ENCODE measurements at regions not wholly inside any gene's neighbourhood (a gene's known extent, or its start where the extent isn't known, plus 50 kb on each side); places are given as distances from the start of the nearest gene placed in this dataset.

DNA sequence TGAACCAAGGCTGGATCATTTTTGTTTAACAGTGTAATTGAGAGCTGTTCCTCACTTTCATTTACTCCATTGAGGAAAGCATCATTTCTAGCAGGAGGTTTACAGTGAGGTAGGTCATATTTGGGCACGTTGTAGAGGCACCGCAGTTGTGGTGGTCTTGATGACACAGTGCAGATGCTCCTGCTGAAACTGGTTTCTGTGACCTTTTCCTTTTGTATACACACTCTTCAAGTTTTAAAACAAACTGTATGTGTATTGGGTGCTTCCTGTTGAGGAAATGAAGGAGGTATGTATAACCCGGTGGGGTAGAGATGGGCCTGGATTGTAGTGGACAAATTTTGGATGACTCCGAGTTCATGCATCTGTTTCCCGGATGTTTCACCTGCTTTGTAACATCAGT lies 456.3 kb upstream of the RGS6 start:
- CTCF ChIA-PET: no interaction called here
- intact Hi-C loops (cut with DNase I, micrococcal nuclease): no loop called here
- ATAC-seq (ENCODE audit: poor library complexity): no peak

DNA sequence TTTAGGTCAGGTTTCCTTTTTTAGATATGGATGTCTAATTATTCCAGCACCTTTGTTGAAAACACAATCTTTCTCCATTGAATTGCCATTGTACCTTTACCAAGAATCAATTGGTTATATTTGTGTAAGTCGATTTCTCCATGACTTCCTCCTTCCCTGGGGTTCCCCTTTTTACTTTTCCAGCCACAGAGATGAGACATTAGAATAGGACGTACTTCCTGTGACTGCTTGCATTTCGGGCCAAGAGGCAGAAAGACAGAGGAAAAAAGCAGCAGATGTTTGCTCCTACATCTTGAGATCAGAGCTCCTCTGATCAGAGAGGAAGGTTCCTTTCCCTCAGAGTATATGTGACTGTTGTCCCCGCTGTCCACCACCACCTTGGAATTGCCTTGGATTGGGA lies 453.7 kb upstream of the RGS6 start:
- intact Hi-C loops (cut with DNase I, micrococcal nuclease): no loop called here
- Mint-ChIP-seq H3K27ac (no peak overlapping the region), H3K36me3 (ENCODE audit: low read depth) (peaks cover 4% of the 10 kb centered on the region), H3K9me3 (no peaks in the 10 kb centered on the region), H3K4me3 (no peak overlapping the region), H3K27me3 (no peaks in the 10 kb centered on the region), H3K4me1 (ENCODE audit: low read depth) (peaks cover 43% of the 10 kb centered on the region)
- POLR2A ChIA-PET: interaction anchor here (0.7 kb wide), 1 partner anchor 49 kb away, joined by 5 read pairs; no protein-coding TSS in a partner anchor
- Histone ChIP-seq H3K4me1 (ENCODE audit: insufficient read depth, low read length) (peaks cover 5% of the 10 kb centered on the region), H3K27me3 (ENCODE audit: control insufficient read depth in 1 of 2, insufficient read depth in 2 of 2, low read length in 2 of 2) (no peaks in the 10 kb centered on the region), H3K4me3 (ENCODE audit: low read length) (no peak overlapping the region), H3K27ac (ENCODE audit: low read depth in 1 of 2, low read length in 2 of 2) (no peak overlapping the region), H3K9me3 (ENCODE audit: control insufficient read depth in 1 of 2, insufficient read depth in 1 of 2, low read length in 2 of 2) (no peaks in the 10 kb centered on the region), H3K36me3 (ENCODE audit: insufficient read depth, low read length) (no peaks in the 10 kb centered on the region)
- CTCF ChIA-PET: no interaction called here
- TF ChIP-seq, protein P1, sequence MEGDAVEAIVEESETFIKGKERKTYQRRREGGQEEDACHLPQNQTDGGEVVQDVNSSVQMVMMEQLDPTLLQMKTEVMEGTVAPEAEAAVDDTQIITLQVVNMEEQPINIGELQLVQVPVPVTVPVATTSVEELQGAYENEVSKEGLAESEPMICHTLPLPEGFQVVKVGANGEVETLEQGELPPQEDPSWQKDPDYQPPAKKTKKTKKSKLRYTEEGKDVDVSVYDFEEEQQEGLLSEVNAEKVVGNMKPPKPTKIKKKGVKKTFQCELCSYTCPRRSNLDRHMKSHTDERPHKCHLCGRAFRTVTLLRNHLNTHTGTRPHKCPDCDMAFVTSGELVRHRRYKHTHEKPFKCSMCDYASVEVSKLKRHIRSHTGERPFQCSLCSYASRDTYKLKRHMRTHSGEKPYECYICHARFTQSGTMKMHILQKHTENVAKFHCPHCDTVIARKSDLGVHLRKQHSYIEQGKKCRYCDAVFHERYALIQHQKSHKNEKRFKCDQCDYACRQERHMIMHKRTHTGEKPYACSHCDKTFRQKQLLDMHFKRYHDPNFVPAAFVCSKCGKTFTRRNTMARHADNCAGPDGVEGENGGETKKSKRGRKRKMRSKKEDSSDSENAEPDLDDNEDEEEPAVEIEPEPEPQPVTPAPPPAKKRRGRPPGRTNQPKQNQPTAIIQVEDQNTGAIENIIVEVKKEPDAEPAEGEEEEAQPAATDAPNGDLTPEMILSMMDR (IDR thresholded peaks at IDR 0.05): no peak
- ATAC-seq (ENCODE audit: poor library complexity) (no peak), DNase-seq (peak in 3 of 14 experiments; percentile 22 to 47 (median 43))

More for the DNA sequence above, 456.3 kb upstream of the RGS6 start:
- no peak overlapping the region for H3K27ac ChIP-seq (ENCODE audit: low read depth in 1 of 2, low read length in 2 of 2)
- Mint-ChIP-seq H3K9me3 (no peaks in the 10 kb centered on the region), H3K4me1 (ENCODE audit: low read depth) (peaks cover 48% of the 10 kb centered on the region), H3K27me3 (no peaks in the 10 kb centered on the region), H3K27ac (no peak overlapping the region), H3K36me3 (ENCODE audit: low read depth) (no peaks in the 10 kb centered on the region), H3K4me3 (no peak overlapping the region)
- H3K4me3 ChIP-seq (ENCODE audit: low read length): no peak overlapping the region
- no peaks in the 10 kb centered on the region for H3K9me3 ChIP-seq (ENCODE audit: control insufficient read depth in 1 of 2, insufficient read depth in 1 of 2, low read length in 2 of 2)
- no peaks in the 10 kb centered on the region for H3K27me3 ChIP-seq (ENCODE audit: control insufficient read depth in 1 of 2, insufficient read depth in 2 of 2, low read length in 2 of 2)
- H3K36me3 ChIP-seq (ENCODE audit: insufficient read depth, low read length): no peaks in the 10 kb centered on the region
- peaks cover 11% of the 10 kb centered on the region for H3K4me1 ChIP-seq (ENCODE audit: insufficient read depth, low read length)
- TF ChIP-seq, protein P1 (IDR thresholded peaks at IDR 0.05): no peak
- peak in 1 of 14 experiments; percentile 5 for DNase-seq
- POLR2A ChIA-PET: no interaction called here

DNA sequence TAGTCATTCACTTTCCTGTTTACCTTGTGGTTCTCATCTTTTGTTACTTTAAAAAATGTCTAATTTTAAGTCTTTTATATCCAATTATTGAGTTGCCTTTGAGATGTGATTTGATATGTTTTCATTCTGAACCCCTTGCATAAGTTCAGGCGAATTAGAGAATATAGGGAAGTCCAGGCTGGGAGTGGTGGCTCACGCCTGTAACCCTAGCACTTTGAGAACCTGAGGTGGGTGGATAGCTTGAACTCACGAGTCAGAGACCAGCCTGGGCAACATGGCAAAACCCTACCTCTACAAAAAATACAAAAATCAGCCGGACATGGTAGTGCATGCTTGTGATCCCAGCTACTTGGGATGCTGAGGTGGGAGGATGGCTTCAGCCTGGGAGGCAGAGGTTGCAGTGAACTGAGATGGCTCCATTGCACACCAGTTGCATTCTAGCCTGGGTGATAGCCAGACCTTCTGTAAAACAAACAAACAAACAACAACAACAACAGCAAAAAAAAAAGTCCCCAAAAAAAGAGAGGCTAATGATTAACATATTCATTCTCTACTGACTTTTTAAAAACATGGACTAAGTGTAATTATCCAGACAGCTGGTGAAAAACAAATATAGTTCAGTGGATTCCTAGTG lies 451.1 kb upstream of the RGS6 start:
- H3K4me1 ChIP-seq (ENCODE audit: insufficient read depth, low read length): peaks cover 5% of the 10 kb centered on the region
- peaks cover 4% of the 10 kb centered on the region for H3K36me3 ChIP-seq (ENCODE audit: insufficient read depth, low read length)
- DNase-seq (no peak), ATAC-seq (ENCODE audit: poor library complexity) (no peak)
- TF ChIP-seq, protein P1 (IDR thresholded peaks at IDR 0.05): no peak
- CTCF ChIA-PET: no interaction called here
- no peaks in the 10 kb centered on the region for H3K27me3 Mint-ChIP-seq
- intact Hi-C loops (cut with DNase I, micrococcal nuclease): no loop called here
- H3K27me3 ChIP-seq (ENCODE audit: control insufficient read depth in 1 of 2, insufficient read depth in 2 of 2, low read length in 2 of 2): no peaks in the 10 kb centered on the region
- H3K9me3 Mint-ChIP-seq: no peaks in the 10 kb centered on the region
- no peak overlapping the region for H3K4me3 Mint-ChIP-seq
- H3K27ac ChIP-seq (ENCODE audit: low read depth in 1 of 2, low read length in 2 of 2): no peak overlapping the region
- H3K9me3 ChIP-seq (ENCODE audit: control insufficient read depth in 1 of 2, insufficient read depth in 1 of 2, low read length in 2 of 2): no peaks in the 10 kb centered on the region
- POLR2A ChIA-PET: interaction anchor here (0.6 kb wide), 1 partner anchor 1699 kb away, joined by 4 read pairs; no protein-coding TSS in a partner anchor
- no peak overlapping the region for H3K27ac Mint-ChIP-seq
- H3K36me3 Mint-ChIP-seq (ENCODE audit: low read depth): peaks cover 7% of the 10 kb centered on the region
- no peak overlapping the region for H3K4me3 ChIP-seq (ENCODE audit: low read length)
- H3K4me1 Mint-ChIP-seq (ENCODE audit: low read depth): peaks cover 30% of the 10 kb centered on the region
